ENCODE measurements at regions not wholly inside any gene's neighbourhood (a gene's known extent, or its start where the extent isn't known, plus 50 kb on each side); places are given as distances from the start of the nearest gene placed in this dataset.

GRCh38 chr2:16129716-16130540 is 189.6 kb downstream of the MYCN start:
- H3K18ac ChIP-seq (ENCODE audit: low read depth, low read length): no peak overlapping the region
- no peak overlapping the region for H3K4ac ChIP-seq (ENCODE audit: low read depth, low read length)
- no peak overlapping the region for H4K8ac ChIP-seq (ENCODE audit: low read depth in 2 of 2, low read length in 2 of 2)
- no peak overlapping the region for H3K4me3 ChIP-seq (ENCODE audit: insufficient read depth, low read depth, low read length)
- no peak overlapping the region for H3K27ac ChIP-seq (ENCODE audit: insufficient read depth, low read length)
- H2BK20ac ChIP-seq (ENCODE audit: low read depth, low read length): no peak overlapping the region
- dilution Hi-C loops (cut with HindIII; ENCODE audit: low sequenced_read_pairs, unreplicated experiment): no loop called here
- WGBS, 2 experiments (ENCODE audit: extremely low coverage in 2 of 2, insufficient read length in 1 of 2): no CpG with 5 or more reads among the region's 8 CpGs
- H2BK15ac ChIP-seq (ENCODE audit: low read depth, low read length): no peak overlapping the region
- no peak overlapping the region for H2BK5ac ChIP-seq (ENCODE audit: low read depth, low read length, poor library complexity, severe bottlenecking)
- no peak overlapping the region for H3K23ac ChIP-seq (ENCODE audit: low read depth, low read length)
- H3K9me3 ChIP-seq (ENCODE audit: control insufficient read depth, insufficient read depth, low read length): peaks cover 41% of the 10 kb centered on the region
- CTCF ChIA-PET: no interaction called here
- no peak overlapping the region for H2BK120ac ChIP-seq (ENCODE audit: low read depth, low read length)
- no peaks in the 10 kb centered on the region for H3K27me3 ChIP-seq (ENCODE audit: control insufficient read depth, insufficient read depth, low read length)
- no peak overlapping the region for H3K9ac ChIP-seq (ENCODE audit: low read depth, low read length)
- BruUV-seq (replicated peaks): no TSS peak
- no peak for ATAC-seq (ENCODE audit: low read depth)
- no peak for DNase-seq
- H3K9me1 ChIP-seq (ENCODE audit: insufficient read depth, low read length): no peaks in the 10 kb centered on the region
- H2AK5ac ChIP-seq (ENCODE audit: low read depth, low read length): no peak overlapping the region
- no peak overlapping the region for H4K91ac ChIP-seq (ENCODE audit: insufficient read depth, low read depth, low read length)
- in situ Hi-C loops (cut with MboI; ENCODE audit: low sequenced_read_pairs): no loop called here
- H2AK9ac ChIP-seq (replicated peaks; ENCODE audit: low read depth, low read length, poor library complexity): no peak overlapping the region
- no peaks in the 10 kb centered on the region for H4K20me1 ChIP-seq (ENCODE audit: insufficient read depth, low read length)
- no peak overlapping the region for H3K4me2 ChIP-seq (ENCODE audit: low read depth, low read length)
- no peak overlapping the region for H2AFZ ChIP-seq (replicated peaks; ENCODE audit: low read length, poor library complexity)
- no peak overlapping the region for H3K56ac ChIP-seq (ENCODE audit: extremely low read depth, insufficient read depth, low read length)
- TF ChIP-seq CEBPB (IDR thresholded peaks at IDR 0.05; ENCODE audit: low read depth, low read length) (no peak), USF2 (IDR thresholded peaks at IDR 0.05; ENCODE audit: low read depth, low read length) (no peak), POLR2A (IDR thresholded peaks at IDR 0.05; ENCODE audit: low read depth, low read length) (no peak), SMC3 (IDR thresholded peaks at IDR 0.05; ENCODE audit: low read depth, low read length) (no peak), RCOR1 (IDR thresholded peaks at IDR 0.05; ENCODE audit: insufficient replicate concordance, low read length) (no peak), CTCF (conservative IDR thresholded peaks at IDR 0.05; ENCODE audit: low read depth, low read length) (no peak), RFX5 (IDR thresholded peaks at IDR 0.05; ENCODE audit: low read depth, low read length) (no peak), BHLHE40 (IDR thresholded peaks at IDR 0.05; ENCODE audit: low read depth, low read length) (no peak), NFE2L2 (IDR thresholded peaks at IDR 0.05; ENCODE audit: low read depth, low read length) (no peak), FOS (IDR thresholded peaks at IDR 0.05; ENCODE audit: low read depth, low read length) (no peak), MXI1 (IDR thresholded peaks at IDR 0.05; ENCODE audit: borderline replicate concordance, low read depth, low read length) (no peak), ELK1 (IDR thresholded peaks at IDR 0.05; ENCODE audit: borderline replicate concordance, low read depth, low read length) (no peak), MAZ (IDR thresholded peaks at IDR 0.05; ENCODE audit: borderline replicate concordance, low read depth, low read length) (no peak), RAD21 (IDR thresholded peaks at IDR 0.05; ENCODE audit: low read length) (no peak), CHD1 (IDR thresholded peaks at IDR 0.05; ENCODE audit: low read depth, low read length) (no peak), MAFK (IDR thresholded peaks at IDR 0.05; ENCODE audit: low read depth, low read length) (no peak)
- no peaks in the 10 kb centered on the region for H3K4me1 ChIP-seq (ENCODE audit: control insufficient read depth, insufficient read depth, low read length)
- intact Hi-C loops (cut with micrococcal nuclease): no loop called here
- no peak overlapping the region for H4K5ac ChIP-seq (ENCODE audit: low read depth, low read length)
- no peaks in the 10 kb centered on the region for H3K36me3 ChIP-seq (ENCODE audit: control insufficient read depth, insufficient read depth, low read length)
- no peak overlapping the region for H3K14ac ChIP-seq (replicated peaks; ENCODE audit: low read depth, low read length)
- POLR2A ChIA-PET (ENCODE audit: unreplicated experiment): no interaction called here
- H3K79me1 ChIP-seq (ENCODE audit: low read depth in 1 of 2, low read length in 2 of 2): no peaks in the 10 kb centered on the region

Measured in IMR-90 (cell line).